Panc1 (cell line): ENCODE measurements at regions not wholly inside any gene's neighbourhood (a gene's known extent, or its start where the extent isn't known, plus 50 kb on each side); places are given as distances from the start of the nearest gene placed in this dataset.

ENCODE experiments used
- ATAC-seq: fragments of 200-7000 bp; cut with Tn5 transposase; 2 replicates; pipeline ENCODE4 v1.9.1; 2020; ENCODE audit warnings: mild to moderate bottlenecking, moderate library complexity
- BruUV-seq: library from RNA; stranded (reverse); fragments of 400-500 nt; replicated peaks from 2 replicates; lab custom pipeline; 2021; lab: Mats Ljungman, UMichigan
- CTCF ChIA-PET: fragments of 300-600 bp; sonication (Branson Sonifier 250); formaldehyde crosslinking; loops from one replicate; lab custom pipeline; 2022; ENCODE audit warnings: antibody characterized with exemption; lab: Charles Lee
- POLR2A ChIA-PET: fragments of 300-600 bp; sonication (Branson Sonifier 250); formaldehyde crosslinking; loops from one replicate; lab custom pipeline; 2022; ENCODE audit warnings: antibody characterized with exemption; lab: Charles Lee
- DNase-seq: peaks from one replicate; pipeline ENCODE4 v3.0.0-alpha.2; 2010; ENCODE audit warnings: low read depth, low spot score
- H3K27ac ChIP-seq: 2 replicates; pipeline ENCODE4 v1.5.1; 2011; ENCODE audit warnings: mild to moderate bottlenecking, low read length, inconsistent platforms
- H3K27me3 ChIP-seq: fragments of 200-500 bp; sonication (Bioruptor generic); 2 replicates; pipeline ENCODE4 v1.6.0; 2014; ENCODE audit warnings: low read length, inconsistent platforms; ENCODE audit not compliant: control insufficient read depth, insufficient read depth
- H3K36me3 ChIP-seq: fragments of 200-500 bp; sonication (Bioruptor generic); 2 replicates; pipeline ENCODE4 v1.5.1; 2014; ENCODE audit warnings: inconsistent platforms, mild to moderate bottlenecking, low read length, moderate library complexity; ENCODE audit not compliant: control insufficient read depth, insufficient read depth
- H3K4me1 ChIP-seq: 2 replicates; pipeline ENCODE4 v1.5.1; 2011; ENCODE audit warnings: inconsistent platforms, mild to moderate bottlenecking, low read length, moderate library complexity; ENCODE audit not compliant: control insufficient read depth, insufficient read depth
- H3K4me3 ChIP-seq, 2 experiments: 2 replicates each; pipeline ENCODE4 v1.5.1; 2011 to 2012; ENCODE audit warnings: low read depth in 2 of 2, low read length in 2 of 2, mild to moderate bottlenecking in 2 of 2, inconsistent platforms in 1 of 2, moderate library complexity in 1 of 2
- H3K9me3 ChIP-seq: fragments of 200-500 bp; sonication (Bioruptor generic); 2 replicates; pipeline ENCODE4 v1.5.1; 2014; ENCODE audit warnings: low read depth, mild to moderate bottlenecking, inconsistent platforms, low read length, moderate library complexity; ENCODE audit not compliant: control insufficient read depth, insufficient read depth
- CTCF ChIP-seq: fragments of 450-650 bp; IDR thresholded peaks from 2 replicates; pipeline ENCODE4 v1.5.1; 2017; ENCODE audit warnings: mild to moderate bottlenecking
- POLR2AphosphoS5 ChIP-seq: IDR thresholded peaks from 2 replicates; pipeline ENCODE4 v1.6.1; 2012; ENCODE audit warnings: mild to moderate bottlenecking, low read depth, low read length, moderate library complexity
- REST ChIP-seq, 2 experiments: IDR thresholded peaks; 2 replicates each; pipeline ENCODE4 v1.6.1; 2011 to 2012; ENCODE audit warnings: low read depth in 2 of 2, control low read depth in 1 of 2, low read length in 1 of 2, mild to moderate bottlenecking in 1 of 2, moderate library complexity in 1 of 2; ENCODE audit not compliant: insufficient read depth in 1 of 2
- SIN3A ChIP-seq: IDR thresholded peaks from 2 replicates; pipeline ENCODE4 v1.6.1; 2012; ENCODE audit warnings: low read depth, mild to moderate bottlenecking, low read length, moderate library complexity, borderline replicate concordance; ENCODE audit not compliant: insufficient read depth
- TCF7L2 ChIP-seq: IDR thresholded peaks from 2 replicates; pipeline ENCODE4 v1.6.1; 2011; ENCODE audit warnings: mild to moderate bottlenecking, low read depth, low read length, inconsistent platforms
- in situ Hi-C: cut with HindIII; loops from 2 replicates; pipeline ENCODE4 v1.10.0; 2016; ENCODE audit warnings: low sequenced_read_pairs, low pct_unique_long_range_greater_than_20kb
- intact Hi-C: fragments of 100-400 bp; cut with micrococcal nuclease; formaldehyde crosslinking; loops from one replicate; pipeline ENCODE4 v1.10.0; 2022; ENCODE audit not compliant: unreplicated experiment

GRCh38 chr22:27193636-27194035 lies 536.2 kb downstream of the MIAT start:
- ChIA-PET POLR2A (no interaction called here), CTCF (no interaction called here)
- H3K27ac ChIP-seq, result no peak overlapping the region
- intact Hi-C loops, result no loop called here
- no TSS peak for BruUV-seq
- in situ Hi-C loops, result no loop called here
- ATAC-seq (no peak), DNase-seq (no peak)
- no peaks in the 10 kb centered on the region for H3K36me3 ChIP-seq
- H3K27me3 ChIP-seq, result no peaks in the 10 kb centered on the region
- TF ChIP-seq TCF7L2 (no peak), SIN3A (no peak), REST (IDR thresholded peaks at IDR 0.05; ENCODE audit: insufficient read depth in 1 of 2, low read depth in 2 of 2, low read length in 1 of 2) (no peak), CTCF (no peak), POLR2AphosphoS5 (no peak)
- no peaks in the 10 kb centered on the region for H3K9me3 ChIP-seq
- H3K4me3 ChIP-seq, result no peak overlapping the region
- no peaks in the 10 kb centered on the region for H3K4me1 ChIP-seq

- no peak for TF ChIP-seq REST (IDR thresholded peaks at IDR 0.05; ENCODE audit: insufficient read depth in 1 of 2, low read depth in 2 of 2, low read length in 1 of 2)
- TF ChIP-seq TCF7L2, result no peak
- TF ChIP-seq SIN3A, result no peak
- no peak for TF ChIP-seq POLR2AphosphoS5
- TF ChIP-seq CTCF, result no peak
- BruUV-seq, result no TSS peak
- H3K4me3 ChIP-seq, result no peak overlapping the region
- in situ Hi-C loops, result no loop called here
- intact Hi-C loops, result no loop called here
- no peaks in the 10 kb centered on the region for H3K4me1 ChIP-seq
- DNase-seq, result no peak
- H3K27me3 ChIP-seq, result no peaks in the 10 kb centered on the region
- POLR2A ChIA-PET, result no interaction called here
- no peak overlapping the region for H3K27ac ChIP-seq
- H3K9me3 ChIP-seq, result no peaks in the 10 kb centered on the region
- no peaks in the 10 kb centered on the region for H3K36me3 ChIP-seq
- no peak for ATAC-seq
- CTCF ChIA-PET, result no interaction called here
Observed at GRCh38 chr22:27194096-27194748, 536.8 kb downstream of the MIAT start.
